GM23248 (cell line): ENCODE measurements at regions not wholly inside any gene's neighbourhood (a gene's known extent, or its start where the extent isn't known, plus 50 kb on each side); places are given as distances from the start of the nearest gene placed in this dataset.

Source experiments
- EZH2 ChIP-seq: fragments of 200-600 bp; sonication (generic); IDR thresholded peaks from 2 replicates; pipeline ENCODE4 v1.6.1; 2018; ENCODE audit warnings: antibody characterized with exemption, mild to moderate bottlenecking; ENCODE audit not compliant: insufficient read depth, poor library complexity, severe bottlenecking
- EZH2phosphoT487 ChIP-seq: fragments of 200-600 bp; sonication (generic); IDR thresholded peaks from 2 replicates; pipeline ENCODE4 v1.6.1; 2018; ENCODE audit warnings: antibody characterized with exemption, moderate library complexity, mild to moderate bottlenecking, low read depth; ENCODE audit not compliant: insufficient read depth

- TF ChIP-seq EZH2 (no peak), EZH2phosphoT487 (no peak)
Measured at GRCh38 chr6:5851261-5851757, 155.4 kb downstream of the NRN1 start.
